ENCODE measurements at regions not wholly inside any gene's neighbourhood (a gene's known extent, or its start where the extent isn't known, plus 50 kb on each side); places are given as distances from the start of the nearest gene placed in this dataset.

GRCh38 chr15:61764141-61764540, 296.1 kb downstream of the VPS13C start:
- no peak for TF ChIP-seq CTCF (IDR thresholded peaks at IDR 0.05; ENCODE audit: insufficient read depth, low read depth, low read length)
- CTCF ChIA-PET: no interaction called here
- Histone ChIP-seq H3K4me3 (ENCODE audit: low read depth, low read length) (no peak overlapping the region), H3K36me3 (ENCODE audit: control insufficient read depth, insufficient read depth, low read length) (no peaks in the 10 kb centered on the region), H3K27me3 (ENCODE audit: control insufficient read depth, insufficient read depth, low read length) (no peaks in the 10 kb centered on the region)
- POLR2A ChIA-PET: no interaction called here
- DNase-seq (ENCODE audit: low read depth): no peak

GRCh38 chr15:61762676-61763075, 297.6 kb downstream of the VPS13C start:
- ChIA-PET POLR2A (no interaction called here), CTCF (no interaction called here)
- no peak overlapping the region for H3K4me3 ChIP-seq (ENCODE audit: low read depth, low read length)
- TF ChIP-seq CTCF (IDR thresholded peaks at IDR 0.05; ENCODE audit: insufficient read depth, low read depth, low read length): no peak
- no peaks in the 10 kb centered on the region for H3K27me3 ChIP-seq (ENCODE audit: control insufficient read depth, insufficient read depth, low read length)
- no peak for DNase-seq (ENCODE audit: low read depth)
- H3K36me3 ChIP-seq (ENCODE audit: control insufficient read depth, insufficient read depth, low read length): no peaks in the 10 kb centered on the region

- no peak for DNase-seq (ENCODE audit: low read depth)
- POLR2A ChIA-PET: no interaction called here
- no peaks in the 10 kb centered on the region for H3K36me3 ChIP-seq (ENCODE audit: control insufficient read depth, insufficient read depth, low read length)
- H3K4me3 ChIP-seq (ENCODE audit: low read depth, low read length): no peak overlapping the region
- CTCF ChIA-PET: interaction anchor here (1.2 kb wide), 1 partner anchor 74 kb away, joined by 3 read pairs; no protein-coding TSS in a partner anchor
- no peak for TF ChIP-seq CTCF (IDR thresholded peaks at IDR 0.05; ENCODE audit: insufficient read depth, low read depth, low read length)
- H3K27me3 ChIP-seq (ENCODE audit: control insufficient read depth, insufficient read depth, low read length): no peaks in the 10 kb centered on the region
These were observed 300.6 kb downstream of the VPS13C start for GRCh38 chr15:61759639-61760038.

- no peaks in the 10 kb centered on the region for H3K36me3 ChIP-seq (ENCODE audit: control insufficient read depth, insufficient read depth, low read length)
- ChIA-PET CTCF (no interaction called here), POLR2A (no interaction called here)
- H3K4me3 ChIP-seq (ENCODE audit: low read depth, low read length): no peak overlapping the region
- H3K27me3 ChIP-seq (ENCODE audit: control insufficient read depth, insufficient read depth, low read length): no peaks in the 10 kb centered on the region
- no peak for DNase-seq (ENCODE audit: low read depth)
- TF ChIP-seq CTCF (IDR thresholded peaks at IDR 0.05; ENCODE audit: insufficient read depth, low read depth, low read length): no peak
These were observed 304.0 kb downstream of the VPS13C start for GRCh38 chr15:61756071-61756820.

- no peak overlapping the region for H3K4me3 ChIP-seq (ENCODE audit: low read depth, low read length)
- no peak for DNase-seq (ENCODE audit: low read depth)
- H3K36me3 ChIP-seq (ENCODE audit: control insufficient read depth, insufficient read depth, low read length): no peaks in the 10 kb centered on the region
- CTCF ChIA-PET: no interaction called here
- POLR2A ChIA-PET: no interaction called here
- H3K27me3 ChIP-seq (ENCODE audit: control insufficient read depth, insufficient read depth, low read length): no peaks in the 10 kb centered on the region
- no peak for TF ChIP-seq CTCF (IDR thresholded peaks at IDR 0.05; ENCODE audit: insufficient read depth, low read depth, low read length)
These were observed 304.8 kb downstream of the VPS13C start for GRCh38 chr15:61755467-61755866.

Data from BJ (cell line).